Stimulated activated CD4-positive, alpha-beta T cell treated with anti-CD3 and anti-CD28 coated beads, Interleukin-2, amount 100 ng/mL, for 4 hours (primary cell): ENCODE measurements at regions not wholly inside any gene's neighbourhood (a gene's known extent, or its start where the extent isn't known, plus 50 kb on each side); places are given as distances from the start of the nearest gene placed in this dataset.
A peak's percentile ranks its signal among the peaks of the same experiment; 100 is the strongest.

Experiments
- DNase-seq: peaks from one replicate; pipeline ENCODE4 v3.0.0-alpha.2; 2020; ENCODE audit warnings: low read depth

DNA sequence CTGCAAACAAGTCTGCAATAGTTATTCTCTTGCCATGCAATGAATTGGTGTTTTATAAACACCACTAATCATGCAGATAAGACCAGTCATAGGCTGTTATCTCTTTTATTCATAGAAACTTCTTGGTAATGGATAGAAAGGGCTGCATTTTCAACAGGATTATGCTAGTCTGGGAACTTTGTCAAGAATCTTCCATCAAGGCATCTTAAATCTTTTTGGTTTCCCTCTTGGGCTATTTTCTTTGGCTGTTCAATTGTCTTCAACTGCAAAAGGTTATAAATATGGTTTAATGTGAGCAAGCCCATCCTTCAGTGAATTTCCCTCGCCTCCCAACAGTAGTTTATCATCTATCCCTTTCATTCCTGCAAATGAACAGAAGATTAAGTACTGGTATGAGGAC lies 59.0 kb upstream of the MINAR1 start:
- no peak for DNase-seq

DNA sequence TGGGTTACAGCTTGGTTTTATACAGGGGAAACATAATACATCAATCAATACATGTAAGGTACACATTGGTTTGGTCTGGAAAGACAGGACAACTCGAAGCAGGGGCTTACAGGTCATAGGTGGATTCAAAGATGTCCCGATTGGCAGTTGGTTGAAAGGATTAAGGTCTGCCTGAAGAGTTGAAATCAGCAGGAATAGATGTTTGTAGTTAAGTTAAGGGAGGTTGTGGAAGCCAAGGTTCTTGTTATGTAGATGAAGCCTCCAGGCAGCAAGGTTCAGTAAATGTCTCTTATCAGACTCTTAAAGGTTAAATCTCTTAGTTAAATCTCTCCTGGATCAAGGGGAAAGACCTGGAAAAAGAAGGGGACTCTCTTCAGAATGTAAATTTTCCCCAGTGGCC lies 58.4 kb upstream of the MINAR1 start:
- no peak for DNase-seq

DNA sequence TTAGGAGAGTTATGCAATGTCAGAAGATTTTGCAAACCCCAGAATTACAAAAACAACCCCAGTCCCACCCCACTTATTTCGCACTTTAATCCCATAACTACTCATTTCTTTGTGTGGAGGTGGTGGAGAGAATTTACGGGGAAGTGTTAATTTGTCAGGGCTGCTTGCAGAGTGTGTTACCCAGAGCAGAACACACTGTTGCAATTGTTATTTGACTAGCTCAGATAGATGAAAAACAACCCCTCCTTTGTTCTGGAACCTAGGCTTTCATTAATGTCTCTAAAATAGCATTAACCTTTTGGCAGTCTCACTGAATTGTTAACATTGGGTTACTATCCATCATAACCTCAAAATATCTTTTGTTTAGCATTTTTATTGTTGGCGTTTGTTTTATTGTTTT lies 55.8 kb upstream of the MINAR1 start:
- no peak for DNase-seq

DNA sequence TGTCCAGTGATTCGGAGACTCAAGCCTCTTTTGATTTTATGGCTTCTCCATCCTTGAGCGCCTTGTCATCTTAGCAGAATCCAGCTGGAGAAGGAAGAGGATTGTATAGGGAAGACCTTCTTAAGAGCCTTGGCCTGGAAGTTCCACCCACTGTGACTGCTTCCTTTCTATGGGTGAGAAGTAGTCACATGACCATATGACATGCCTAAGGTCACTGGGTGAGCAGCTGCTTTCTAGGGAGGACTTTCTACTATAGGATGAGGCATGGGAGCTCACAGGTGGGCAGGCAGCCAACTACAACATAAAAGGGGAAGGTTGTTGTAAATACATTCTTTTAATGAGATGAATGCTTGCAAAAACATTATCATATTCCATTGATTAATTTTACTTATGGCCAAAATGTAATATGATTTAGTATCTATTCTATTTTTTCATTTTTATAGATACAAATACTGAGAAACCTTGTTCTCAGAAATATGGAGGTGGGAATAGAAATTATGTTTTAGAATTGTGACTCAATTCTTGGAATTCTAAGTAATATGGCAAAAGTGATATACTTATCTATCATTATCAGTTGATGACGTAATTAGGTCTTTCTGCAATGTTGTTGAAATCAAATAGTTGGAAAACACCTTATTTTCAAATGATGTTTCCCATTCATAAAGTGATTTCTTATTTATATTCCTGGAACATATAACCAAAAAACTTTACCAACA lies 53.6 kb upstream of the MINAR1 start:
- no peak for DNase-seq

DNA sequence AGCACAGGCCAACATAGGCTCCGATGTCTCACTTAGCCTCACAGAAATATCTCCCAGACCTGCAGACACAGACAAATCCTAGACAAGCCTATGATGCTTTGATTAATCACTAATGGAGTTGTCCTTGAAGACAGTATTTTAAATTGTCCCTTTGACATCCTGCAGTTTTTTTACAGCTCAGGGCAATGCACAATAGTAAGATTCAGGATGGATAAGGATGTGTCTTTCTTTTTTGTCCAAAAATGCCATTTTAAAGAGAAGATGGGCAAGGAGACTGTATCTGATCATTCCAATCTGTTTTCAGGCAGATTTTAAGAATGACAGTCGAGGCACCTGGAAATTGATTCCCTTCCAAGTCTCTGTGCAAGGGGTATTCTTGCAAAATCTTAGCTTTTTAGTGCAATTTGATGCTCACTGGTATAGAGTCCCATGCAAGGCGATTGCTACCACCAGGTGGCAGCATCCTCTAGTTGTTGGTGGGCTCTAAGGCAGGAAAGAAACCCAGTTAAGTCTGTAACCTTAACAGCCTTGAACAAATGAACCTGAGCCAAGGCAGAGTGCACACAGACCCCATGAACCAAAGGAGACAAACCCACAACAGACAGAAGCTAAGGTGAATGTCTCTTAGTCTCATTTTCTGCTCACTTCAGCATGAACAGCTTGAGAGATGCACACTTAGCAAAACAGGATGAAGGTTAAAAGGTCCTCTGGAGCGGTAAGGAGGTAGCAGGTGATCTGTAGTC lies 51.2 kb upstream of the MINAR1 start:
- DNase-seq = peak; percentile 57

DNA sequence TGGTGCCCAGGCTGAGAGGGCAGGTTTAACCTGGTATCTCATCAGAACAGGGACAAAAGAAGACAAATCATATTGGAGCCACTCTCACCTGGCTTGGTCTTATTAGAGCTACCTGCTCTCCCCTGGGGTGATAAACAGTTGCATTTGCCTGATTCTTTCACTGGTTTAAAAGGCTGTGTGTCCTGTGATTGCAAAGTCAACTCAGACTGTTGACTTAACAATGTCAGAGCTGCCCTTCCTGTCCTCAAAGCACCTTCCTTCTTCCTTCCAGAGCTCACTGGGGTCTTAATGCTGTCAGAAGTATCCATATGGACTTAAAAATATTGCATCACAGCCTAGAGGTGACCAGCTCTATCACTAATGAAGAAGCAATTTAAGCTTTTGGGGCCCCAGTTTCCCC lies 50.5 kb upstream of the MINAR1 start:
- no peak for DNase-seq
